ENCODE measurements at regions not wholly inside any gene's neighbourhood (a gene's known extent, or its start where the extent isn't known, plus 50 kb on each side); places are given as distances from the start of the nearest gene placed in this dataset.
"Not testable (repeated sequence)": the region's sequence is repeated elsewhere in the genome, so short reads cannot be mapped to it uniquely, and the experiment has no call there.

GRCh38 chr2:182642328-182642727 is 73.7 kb upstream of the DNAJC10 start:
- no peaks in the 10 kb centered on the region for H3K36me3 ChIP-seq
- DNase-seq, result peak; percentile 54

DNA sequence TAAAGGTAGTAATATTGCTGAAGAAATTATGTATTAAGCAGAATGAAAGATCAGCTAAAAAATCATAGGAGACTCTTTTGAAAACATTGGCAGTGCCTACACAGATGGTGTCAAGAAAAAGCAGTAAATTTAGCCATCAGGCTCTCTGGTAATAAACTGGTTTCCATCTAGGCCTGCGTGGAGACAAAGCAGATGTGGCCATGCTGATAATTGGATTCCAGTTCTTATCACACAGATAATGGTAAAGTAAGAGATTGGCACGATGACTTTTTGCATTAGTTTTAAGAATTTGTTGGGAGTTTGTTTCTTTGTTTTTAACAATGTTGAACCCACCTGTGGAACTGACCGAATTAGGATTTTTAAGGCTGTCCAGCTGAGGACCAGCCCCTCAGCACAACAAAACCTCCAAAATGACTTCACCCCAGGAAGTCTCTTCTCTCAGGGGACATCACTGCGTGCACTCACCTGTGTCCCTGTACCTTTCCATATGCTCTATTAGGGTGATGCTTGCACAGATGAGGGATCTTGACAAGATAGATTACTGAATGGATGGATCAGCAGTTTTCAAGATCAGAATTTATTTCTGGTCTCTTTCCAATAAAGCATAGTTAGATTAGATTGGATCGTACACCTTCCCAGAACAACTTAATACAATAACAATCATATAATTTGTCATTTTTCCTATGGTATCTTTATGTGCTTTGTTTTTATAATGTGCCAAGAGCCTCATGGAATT is 69.1 kb upstream of the DNAJC10 start:
- Histone ChIP-seq H3K27me3 (no peaks in the 10 kb centered on the region), H3K36me3 (no peaks in the 10 kb centered on the region), H3K4me3 (no peak overlapping the region), H3K9me3 (no peaks in the 10 kb centered on the region)
- DNase-seq, result no peak

More at GRCh38 chr2:182642328-182642727, 73.7 kb upstream of the DNAJC10 start:
- Histone ChIP-seq H3K9me3 (no peaks in the 10 kb centered on the region), H3K4me3 (no peak overlapping the region), H3K27me3 (no peaks in the 10 kb centered on the region)

GRCh38 chr2:182647499-182647787 is 68.6 kb upstream of the DNAJC10 start:
- no peak overlapping the region for H3K4me3 ChIP-seq
- DNase-seq, result no peak
- H3K9me3 ChIP-seq, result no peaks in the 10 kb centered on the region
- H3K36me3 ChIP-seq, result no peaks in the 10 kb centered on the region
- no peaks in the 10 kb centered on the region for H3K27me3 ChIP-seq

DNA sequence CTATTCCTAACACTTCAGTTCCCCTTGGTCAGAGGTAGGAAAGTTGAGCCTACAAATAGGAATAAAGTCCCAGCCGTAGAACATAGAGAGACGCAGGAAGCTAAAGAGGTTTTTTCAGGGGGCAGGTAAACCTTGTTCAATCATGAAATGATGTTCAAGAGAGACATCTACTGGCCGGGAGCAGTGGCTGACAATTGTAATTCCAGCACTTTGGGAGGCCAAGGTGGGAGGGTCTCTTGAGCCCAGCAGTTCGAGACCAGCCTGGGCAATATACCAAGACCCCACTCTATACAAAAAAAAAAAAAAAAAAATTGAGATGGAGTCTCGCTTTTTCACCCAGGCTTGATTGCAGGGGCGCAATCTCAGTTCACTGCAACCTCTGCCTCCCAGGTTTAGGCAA is 66.7 kb upstream of the DNAJC10 start:
- DNase-seq, result peak; percentile 7
- H3K4me3 ChIP-seq, result no peak overlapping the region
- no peaks in the 10 kb centered on the region for H3K27me3 ChIP-seq
- no peaks in the 10 kb centered on the region for H3K36me3 ChIP-seq
- H3K9me3 ChIP-seq, result no peaks in the 10 kb centered on the region

GRCh38 chr2:182650704-182651103 is 65.4 kb upstream of the DNAJC10 start:
- Histone ChIP-seq H3K27me3 (no peaks in the 10 kb centered on the region), H3K4me3 (no peak overlapping the region), H3K36me3 (no peaks in the 10 kb centered on the region), H3K9me3 (no peaks in the 10 kb centered on the region)
- DNase-seq, result no peak

GRCh38 chr2:182652326-182652725 is 63.7 kb upstream of the DNAJC10 start:
- Histone ChIP-seq H3K4me3 (no peak overlapping the region), H3K36me3 (no peaks in the 10 kb centered on the region), H3K27me3 (no peaks in the 10 kb centered on the region), H3K9me3 (no peaks in the 10 kb centered on the region)
- DNase-seq, result no peak

DNA sequence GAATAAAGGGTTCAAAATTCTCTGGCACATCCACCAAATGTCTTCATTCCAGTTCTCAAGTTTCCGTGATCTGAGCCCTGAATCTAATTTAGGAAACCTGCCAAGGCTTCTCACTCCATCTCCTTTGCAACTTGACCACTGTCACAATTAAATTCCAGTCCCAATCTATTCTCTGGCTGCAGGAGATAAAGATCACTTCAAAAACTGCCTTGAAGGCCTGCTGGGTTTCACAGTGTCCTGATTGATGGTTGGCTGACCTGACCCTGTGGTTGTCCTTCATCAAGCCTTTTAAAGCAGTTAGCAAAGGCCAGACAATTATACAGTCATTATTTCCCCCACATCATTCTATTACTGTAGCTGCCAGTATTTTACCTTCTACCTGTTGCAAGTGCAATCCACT is 60.3 kb upstream of the DNAJC10 start:
- H3K9me3 ChIP-seq, result no peaks in the 10 kb centered on the region
- no peak for DNase-seq

GRCh38 chr2:182664212-182664611 is 51.8 kb upstream of the DNAJC10 start:
- Histone ChIP-seq H3K36me3 (no peaks in the 10 kb centered on the region), H3K27me3 (no peaks in the 10 kb centered on the region), H3K4me3 (no peak overlapping the region), H3K9me3 (no peaks in the 10 kb centered on the region)
- no peak for DNase-seq

More for the DNA sequence above, 60.3 kb upstream of the DNAJC10 start:
- Histone ChIP-seq H3K27me3 (no peaks in the 10 kb centered on the region), H3K4me3 (no peak overlapping the region), H3K36me3 (no peaks in the 10 kb centered on the region)

GRCh38 chr2:182665500-182665899 is 50.6 kb upstream of the DNAJC10 start:
- not testable (repeated sequence) for DNase-seq, H3K4me3 ChIP-seq, H3K27me3 ChIP-seq, H3K36me3 ChIP-seq, H3K9me3 ChIP-seq

Data from MG63 (cell line).